PC-3 (cell line): ENCODE measurements at regions not wholly inside any gene's neighbourhood (a gene's known extent, or its start where the extent isn't known, plus 50 kb on each side); places are given as distances from the start of the nearest gene placed in this dataset.

Experiments used
- CTCF ChIP-seq: fragments of 300-600 bp; sonication (generic); conservative IDR thresholded peaks from 2 replicates; pipeline ENCODE4 v1.5.1; 2017; ENCODE audit warnings: antibody characterized with exemption, low read depth, mild to moderate bottlenecking, low read length
- EZH2 ChIP-seq: fragments of 300-600 bp; sonication (generic); IDR thresholded peaks from one replicate; pipeline ENCODE4 v1.6.1; 2017; ENCODE audit warnings: antibody characterized with exemption, mild to moderate bottlenecking, low read length; ENCODE audit not compliant: unreplicated experiment
- EZH2phosphoT487 ChIP-seq: fragments of 300-600 bp; sonication (generic); IDR thresholded peaks from 2 replicates; pipeline ENCODE4 v1.6.1; 2018; ENCODE audit warnings: mild to moderate bottlenecking, antibody characterized with exemption, low read length, borderline replicate concordance

GRCh38 chr5:156239800-156240199, 87.2 kb upstream of the SGCD start:
- TF ChIP-seq CTCF (no peak), EZH2phosphoT487 (no peak), EZH2 (no peak)
